Stimulated activated CD4-positive, alpha-beta T cell treated with anti-CD3 and anti-CD28 coated beads, Interleukin-1b, Interleukin-23, amount 100 ng/mL, for 1 hour (primary cell): ENCODE measurements at regions not wholly inside any gene's neighbourhood (a gene's known extent, or its start where the extent isn't known, plus 50 kb on each side); places are given as distances from the start of the nearest gene placed in this dataset.

Source experiments
- DNase-seq, 2 donors: peaks; one replicate each; pipeline ENCODE4 v3.0.0-alpha.2; 2020; ENCODE audit warnings: low read depth in 2 of 2

DNA sequence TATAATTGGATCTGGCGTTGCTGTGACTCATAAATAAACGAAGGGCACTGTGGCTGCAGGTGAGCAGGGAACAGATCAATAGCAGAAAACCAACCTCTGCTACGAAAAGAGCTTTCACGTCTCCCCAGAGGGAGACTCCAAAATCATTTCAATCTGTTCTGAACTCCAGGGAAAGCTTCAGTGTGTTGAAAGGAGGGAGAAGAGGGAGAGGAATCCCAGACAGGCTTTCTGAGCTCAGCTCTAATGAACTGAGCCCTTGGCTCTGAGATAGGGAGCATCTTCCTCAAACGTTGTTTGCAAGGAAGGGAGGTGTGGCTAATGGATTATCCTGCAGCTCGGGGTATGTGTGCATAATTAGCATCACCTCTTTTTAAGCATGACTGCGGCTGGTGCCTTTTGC is 288.0 kb upstream of the IRX4 start:
- DNase-seq, result no peak

DNA sequence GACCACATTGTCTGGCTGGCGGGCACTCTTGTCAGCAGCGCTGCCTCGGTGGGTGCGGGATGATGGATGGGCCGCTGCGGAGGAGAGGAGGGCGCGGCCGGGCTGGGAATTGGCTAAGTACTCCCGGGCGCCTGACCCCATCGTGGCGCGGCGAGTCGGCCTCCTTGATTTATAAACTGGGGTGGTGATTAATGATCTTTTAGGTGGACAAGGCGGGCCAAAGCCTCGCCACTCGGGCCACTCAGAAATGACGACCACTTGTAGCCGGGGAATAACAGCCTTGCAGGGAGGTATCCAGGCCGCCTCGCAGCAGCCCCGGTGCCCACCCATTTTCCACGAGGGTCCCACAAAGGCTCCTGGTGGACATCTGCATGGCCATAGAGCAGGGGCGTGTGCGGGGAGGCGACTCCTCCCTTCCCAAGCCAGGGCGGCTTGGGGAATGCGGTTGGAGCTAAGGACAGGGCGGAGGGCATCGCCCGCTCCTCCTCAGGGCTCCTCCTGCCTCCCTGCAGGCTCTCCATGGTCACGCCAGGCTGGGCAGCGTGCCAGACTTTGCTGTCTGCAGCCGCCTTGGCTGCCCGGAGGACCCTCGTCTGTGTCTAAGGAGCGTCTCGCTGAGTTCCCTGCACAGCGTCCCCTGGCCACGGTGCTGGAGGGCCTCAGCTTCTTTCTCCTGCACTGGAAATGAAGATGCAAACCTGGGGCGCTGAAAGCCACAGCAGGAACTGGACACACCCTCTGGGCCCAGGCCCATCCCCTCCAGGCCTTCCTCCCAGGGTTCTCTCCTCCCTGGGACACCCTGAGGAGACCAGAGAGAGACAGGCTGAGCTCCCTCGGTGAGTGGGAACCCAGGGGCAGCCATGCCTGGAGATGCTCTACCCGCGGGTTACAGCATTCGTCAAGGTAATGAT is 287.4 kb upstream of the IRX4 start:
- DNase-seq, result no peak

DNA sequence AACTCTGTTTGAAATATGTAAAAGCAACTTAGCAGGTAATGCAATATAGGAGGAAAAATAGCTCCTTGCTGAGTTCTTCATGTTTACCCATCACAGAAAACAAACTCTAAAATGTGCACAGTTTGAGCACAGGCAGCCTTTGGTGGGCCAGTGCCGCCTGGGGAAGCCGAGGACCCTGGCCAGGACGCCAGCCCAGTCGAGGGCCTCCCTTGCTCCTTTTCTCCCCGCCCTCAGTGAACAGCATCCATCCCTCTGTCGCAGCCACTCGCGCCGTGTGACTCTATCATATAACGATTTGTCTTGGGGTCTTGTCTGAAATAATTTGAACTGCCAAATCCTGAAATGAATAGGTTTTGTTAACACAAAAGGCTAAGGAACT is 286.7 kb upstream of the IRX4 start:
- DNase-seq, result no peak

DNA sequence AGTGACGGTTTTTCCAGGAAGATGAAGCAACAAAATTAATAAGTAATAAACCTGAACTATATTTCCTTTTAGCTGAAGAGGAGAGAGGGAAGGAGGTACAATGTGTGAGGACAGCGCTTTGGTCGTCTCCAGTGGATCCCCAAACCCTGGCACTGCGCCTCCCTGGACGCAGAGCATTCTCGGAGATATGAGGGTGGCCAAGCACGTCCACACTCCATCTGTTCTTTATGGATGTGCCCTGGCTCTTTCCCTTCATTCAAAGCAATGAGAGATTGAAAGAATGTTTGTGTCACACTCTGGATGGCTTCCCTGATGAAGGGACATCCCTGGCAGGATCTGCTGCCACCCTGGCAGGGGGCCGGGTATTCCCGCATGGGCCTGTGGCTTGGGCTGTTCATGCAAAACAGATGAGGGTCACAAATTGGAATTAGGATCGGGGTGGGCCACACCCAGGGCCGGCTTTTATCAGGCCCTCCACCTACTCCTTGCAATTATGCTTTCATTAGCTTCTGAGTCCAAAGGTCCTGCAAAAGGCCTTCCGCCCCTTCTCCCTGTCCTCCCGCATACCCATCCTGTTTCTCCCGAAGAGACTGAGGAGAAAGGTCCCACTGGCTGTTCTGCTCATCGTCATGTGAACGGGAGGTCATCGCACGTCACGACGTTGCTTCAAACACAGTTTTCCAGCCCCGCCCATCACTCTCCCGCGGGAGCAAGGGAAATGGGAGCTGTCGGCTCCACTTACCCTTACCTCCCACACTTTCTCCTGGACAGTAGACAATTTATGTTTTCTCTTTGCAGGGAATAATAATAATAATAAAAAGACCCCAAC is 286.1 kb upstream of the IRX4 start:
- no peak for DNase-seq

DNA sequence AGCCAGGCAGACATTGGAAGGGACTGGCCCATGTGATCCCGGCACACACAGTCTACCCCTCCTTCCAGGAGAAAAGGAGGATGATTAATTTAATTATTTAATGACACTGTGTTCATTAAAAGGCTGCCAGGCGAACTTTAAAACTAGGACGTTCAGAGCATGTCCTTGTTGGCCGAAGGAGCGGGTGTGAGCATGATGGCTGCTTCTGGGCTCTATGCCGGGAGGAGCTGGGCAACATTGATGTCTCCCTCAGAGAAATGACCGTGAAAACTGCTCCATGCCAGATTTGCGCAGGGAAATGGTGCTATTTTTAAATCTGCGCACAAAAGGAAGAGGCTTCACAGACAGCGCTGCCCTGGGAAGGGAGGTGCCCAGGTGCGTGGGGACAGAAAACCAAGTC is 284.9 kb upstream of the IRX4 start:
- DNase-seq, result no peak

DNA sequence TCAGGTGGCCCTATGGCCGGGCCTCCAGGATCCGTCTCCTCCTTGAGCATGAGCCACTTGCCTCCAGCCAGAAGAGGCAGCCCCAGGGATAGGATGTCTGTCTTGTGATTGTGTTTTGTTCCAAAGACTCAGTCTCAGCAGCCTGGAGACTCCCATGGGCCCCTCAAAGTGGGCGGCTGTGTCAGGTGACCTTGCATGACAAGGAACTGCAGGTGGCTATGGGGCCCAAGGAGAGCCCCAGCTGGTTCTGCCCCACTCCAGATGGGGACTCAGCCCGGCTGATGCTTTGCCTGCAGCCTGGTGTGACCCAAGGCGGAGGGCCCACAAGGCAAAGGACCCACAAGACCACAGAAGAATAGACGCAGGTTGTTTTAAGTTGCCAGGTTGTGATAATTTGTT is 284.3 kb upstream of the IRX4 start:
- no peak for DNase-seq

DNA sequence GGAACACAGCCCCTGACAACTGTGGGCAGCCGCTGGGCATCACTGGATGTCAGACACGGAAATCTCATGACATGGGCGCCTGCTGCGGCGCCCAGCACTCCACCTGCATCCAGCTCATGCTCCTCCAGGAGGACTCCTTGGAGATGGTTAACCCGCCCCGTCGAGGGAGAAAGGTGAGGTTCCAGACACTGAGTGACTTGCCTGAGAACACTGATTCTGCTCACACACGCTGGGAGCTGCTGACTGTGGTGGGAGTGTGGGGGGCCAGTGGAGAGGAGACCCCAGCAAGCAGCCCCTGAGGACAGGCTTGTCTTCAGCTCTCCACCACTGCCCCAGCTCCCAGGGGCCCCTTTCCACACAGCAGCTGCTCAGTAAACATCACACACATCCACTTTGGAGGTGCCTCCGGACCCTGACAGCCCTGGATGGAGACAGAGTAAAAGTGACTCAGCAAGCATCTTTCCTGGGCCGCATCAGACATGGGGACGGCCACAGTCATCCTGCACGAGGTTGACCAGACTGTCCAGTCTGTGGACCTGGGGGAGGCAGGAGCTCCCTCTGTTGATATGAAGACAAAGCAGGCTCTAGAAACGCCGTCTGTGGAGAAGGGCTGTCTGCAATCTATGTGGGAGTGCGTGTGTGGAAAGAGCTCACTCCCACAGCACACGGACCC is 283.7 kb upstream of the IRX4 start:
- DNase-seq, result no peak

DNA sequence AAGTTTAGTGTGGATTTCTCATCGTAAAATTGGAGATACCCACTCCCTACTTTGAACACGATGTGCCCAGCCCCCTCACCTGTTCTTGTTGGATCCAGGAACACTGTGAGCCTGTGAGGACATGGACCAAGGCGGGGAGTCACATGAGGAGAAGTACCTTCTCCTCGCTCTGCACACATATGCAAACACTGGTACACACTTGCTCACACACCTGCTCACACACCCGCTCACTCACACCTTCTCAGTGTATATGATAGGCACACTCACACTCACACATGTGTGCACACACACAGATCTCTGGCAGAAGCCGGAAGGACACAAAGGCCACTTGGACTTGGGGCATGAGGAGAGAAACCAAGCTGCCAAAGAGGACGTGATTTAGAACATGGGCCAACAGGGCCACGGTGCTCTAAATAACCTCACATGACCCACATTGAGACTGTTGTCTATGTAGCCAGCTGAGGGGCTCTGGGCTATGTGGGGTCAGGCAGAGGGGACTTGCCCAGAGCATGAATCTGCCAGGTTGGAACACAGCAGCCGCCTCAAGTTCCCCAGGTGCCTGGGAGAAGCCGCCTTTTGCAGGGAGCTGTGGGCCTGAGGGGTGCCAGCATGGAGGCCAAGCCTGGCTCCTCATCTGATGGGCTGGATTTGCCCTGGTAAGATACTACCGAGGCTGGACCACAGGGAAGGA is 283.0 kb upstream of the IRX4 start:
- DNase-seq, result no peak

DNA sequence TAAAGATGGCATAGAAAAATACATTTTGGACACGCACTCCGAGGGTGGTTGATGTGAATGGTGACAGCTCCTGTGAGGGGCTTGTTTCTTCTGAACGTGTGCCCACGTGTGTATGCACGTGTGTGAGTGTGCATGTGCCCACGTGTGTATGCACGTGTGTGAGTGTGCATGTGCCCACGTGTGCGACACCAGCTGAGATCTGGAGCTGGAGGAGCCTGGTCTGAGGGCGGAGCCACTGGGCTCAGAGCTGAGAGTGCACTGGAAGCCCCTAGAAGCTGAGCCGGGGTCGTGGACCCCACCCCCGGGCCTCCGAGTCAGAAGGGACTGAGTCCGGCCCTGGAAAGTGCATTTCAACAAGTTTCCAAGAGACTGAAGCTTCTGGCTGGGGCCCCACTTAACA is 282.5 kb upstream of the IRX4 start:
- no peak for DNase-seq

DNA sequence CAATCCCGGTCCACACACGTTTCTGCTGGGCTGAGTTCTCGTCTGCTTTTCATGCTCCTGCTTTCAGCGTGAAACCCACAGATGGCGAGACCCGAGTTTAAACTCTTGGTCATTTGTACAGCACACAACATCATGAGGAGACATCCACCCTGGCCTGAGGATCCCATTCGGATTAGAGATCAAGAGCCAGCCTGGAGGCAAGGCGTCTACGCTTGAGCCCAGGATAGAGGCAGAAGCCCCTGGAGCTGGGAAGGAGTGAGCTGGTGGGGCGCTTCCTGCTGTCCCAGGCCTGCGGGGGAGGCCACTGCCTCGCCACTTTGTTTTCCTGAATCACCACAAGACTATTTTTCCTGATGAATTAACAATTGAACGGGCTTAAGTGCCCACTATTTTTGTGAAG is 281.9 kb upstream of the IRX4 start:
- no peak for DNase-seq

DNA sequence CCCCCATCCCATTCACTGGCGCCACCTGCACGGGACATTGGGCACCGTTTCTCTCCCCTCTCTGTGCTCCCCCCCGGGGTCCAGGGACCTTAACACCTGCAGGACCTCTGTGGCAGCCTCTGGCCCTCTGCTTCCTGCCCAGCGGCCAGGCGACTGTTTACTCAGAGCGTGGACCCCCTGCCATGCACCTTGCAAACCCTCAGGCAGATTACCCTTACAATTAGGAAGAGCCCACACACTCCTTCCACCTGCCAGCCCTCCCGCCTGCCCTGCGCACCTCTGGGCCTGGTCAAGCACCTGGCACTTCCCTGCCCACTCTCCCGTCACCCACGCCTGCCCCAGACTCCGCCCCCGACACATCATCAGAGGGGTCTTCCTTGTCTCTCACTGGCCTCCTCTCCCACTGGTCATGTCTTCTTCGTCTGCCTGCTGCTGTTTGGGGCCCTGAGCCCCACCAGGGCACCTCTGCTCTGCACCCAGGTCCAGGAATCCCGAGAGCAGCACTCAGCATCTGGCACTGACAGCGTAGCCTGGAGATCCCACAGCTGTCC is 281.3 kb upstream of the IRX4 start:
- DNase-seq, result no peak

DNA sequence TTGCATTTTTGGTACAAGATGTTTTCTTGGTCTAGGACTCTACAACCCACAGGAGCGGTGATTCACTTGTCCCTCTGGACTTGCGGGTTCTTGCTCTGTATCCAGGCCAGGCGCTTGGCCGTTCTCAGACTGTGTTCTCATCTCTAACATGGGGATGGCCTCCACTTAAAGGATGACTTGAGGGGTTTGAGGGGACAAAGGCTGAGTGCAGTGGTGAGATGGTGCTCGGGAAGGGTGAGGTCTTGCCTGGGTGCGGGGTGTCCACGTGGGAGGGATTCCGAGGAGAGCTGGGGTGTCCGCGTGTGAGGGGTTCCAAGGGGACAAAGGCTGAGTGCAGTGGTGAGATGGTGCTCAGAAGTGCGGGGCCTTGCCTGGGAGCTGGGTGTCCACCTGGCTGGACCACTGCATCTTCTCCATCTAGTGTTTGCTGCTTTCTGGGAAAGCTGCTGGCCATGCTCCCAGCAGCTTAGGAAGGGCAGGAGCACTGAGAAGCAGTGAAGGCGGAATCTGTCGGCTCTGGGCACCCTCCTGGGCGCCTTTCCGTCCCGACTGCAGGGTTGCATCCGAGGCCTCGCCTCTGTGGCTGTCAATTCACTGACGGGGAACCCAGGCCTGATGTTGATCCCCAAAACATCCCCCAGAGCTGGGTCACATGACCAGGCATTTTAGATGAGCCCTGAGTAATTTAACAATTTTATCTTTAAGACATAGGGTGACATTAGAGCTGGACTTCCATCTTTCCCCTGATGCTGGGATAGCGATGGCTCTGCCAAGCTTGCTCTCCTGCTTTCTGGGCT is 280.5 kb upstream of the IRX4 start:
- no peak for DNase-seq

DNA sequence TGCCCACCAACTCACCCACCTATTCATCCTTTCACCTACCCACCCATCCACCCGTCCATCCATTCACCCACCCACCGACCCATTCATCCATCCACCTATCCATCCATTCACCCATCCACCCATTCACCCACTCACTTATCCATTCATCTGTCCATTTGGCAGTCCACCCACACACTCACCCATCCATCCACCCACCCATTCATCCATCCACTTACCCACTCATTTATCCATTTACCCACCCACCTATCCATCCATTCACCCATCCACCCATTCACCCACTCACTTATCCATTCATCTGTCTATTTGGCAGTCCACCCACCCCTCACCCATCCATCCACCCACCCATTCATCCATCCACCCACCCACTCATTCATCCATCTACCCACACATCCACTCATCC is 278.1 kb upstream of the IRX4 start:
- no peak for DNase-seq

DNA sequence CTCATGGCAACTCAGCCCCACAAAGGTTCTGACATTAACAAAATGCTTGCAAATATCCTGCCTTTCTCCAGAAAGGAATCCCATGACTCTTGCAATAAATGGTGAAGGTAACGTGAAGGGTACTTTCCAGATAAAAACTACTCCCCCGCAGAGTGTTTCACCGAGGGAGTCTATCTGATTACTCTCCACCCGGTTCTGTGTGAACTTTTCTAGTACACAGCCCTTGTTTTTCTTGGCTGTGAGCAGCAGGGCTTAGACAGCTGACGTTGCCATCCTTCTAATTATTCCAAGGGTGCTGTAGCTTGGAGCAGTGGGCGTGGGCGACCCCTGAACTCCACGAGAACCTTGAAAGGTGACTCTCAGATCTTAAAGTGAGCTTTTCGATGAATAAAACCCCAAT is 276.0 kb upstream of the IRX4 start:
- DNase-seq, result no peak

DNA sequence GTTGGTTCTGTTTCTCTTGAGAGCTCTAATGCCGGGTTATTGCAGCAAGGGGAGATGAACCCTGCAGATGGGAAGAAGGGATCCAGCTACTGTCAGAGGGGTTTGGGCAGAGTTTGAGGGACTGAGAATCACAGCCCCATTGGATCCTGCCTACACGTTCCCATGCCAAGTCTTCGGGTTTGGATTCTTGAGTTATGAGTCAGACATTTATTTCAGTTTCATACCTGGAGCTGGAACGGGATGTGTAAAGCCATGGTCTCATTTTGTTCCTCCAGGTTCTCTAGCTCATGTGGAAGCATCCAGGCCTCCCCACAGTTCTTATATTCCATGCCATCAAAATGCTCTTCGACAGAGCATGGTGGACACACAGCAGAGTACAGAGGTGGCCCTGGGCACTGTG is 275.4 kb upstream of the IRX4 start:
- DNase-seq, result no peak

DNA sequence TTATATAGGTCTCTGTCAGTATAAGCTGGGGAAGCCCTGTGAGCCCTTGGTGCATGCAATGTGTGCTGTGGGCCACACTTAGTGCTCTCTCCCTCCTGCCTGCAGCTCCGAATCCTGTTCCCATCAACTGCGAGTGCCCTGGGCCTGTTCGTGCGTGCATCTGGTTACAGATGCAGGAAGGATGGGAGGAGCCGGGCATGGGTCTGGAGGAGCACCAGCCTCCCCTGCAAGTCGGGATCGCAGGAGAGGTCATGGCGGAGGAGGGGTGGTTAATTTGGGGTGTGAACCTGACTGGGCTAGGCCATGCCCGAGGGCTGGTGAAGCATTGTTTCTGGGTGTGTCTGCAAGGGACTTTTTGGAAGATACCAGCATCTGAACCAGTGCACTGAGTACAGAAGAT is 274.6 kb upstream of the IRX4 start:
- no peak for DNase-seq

DNA sequence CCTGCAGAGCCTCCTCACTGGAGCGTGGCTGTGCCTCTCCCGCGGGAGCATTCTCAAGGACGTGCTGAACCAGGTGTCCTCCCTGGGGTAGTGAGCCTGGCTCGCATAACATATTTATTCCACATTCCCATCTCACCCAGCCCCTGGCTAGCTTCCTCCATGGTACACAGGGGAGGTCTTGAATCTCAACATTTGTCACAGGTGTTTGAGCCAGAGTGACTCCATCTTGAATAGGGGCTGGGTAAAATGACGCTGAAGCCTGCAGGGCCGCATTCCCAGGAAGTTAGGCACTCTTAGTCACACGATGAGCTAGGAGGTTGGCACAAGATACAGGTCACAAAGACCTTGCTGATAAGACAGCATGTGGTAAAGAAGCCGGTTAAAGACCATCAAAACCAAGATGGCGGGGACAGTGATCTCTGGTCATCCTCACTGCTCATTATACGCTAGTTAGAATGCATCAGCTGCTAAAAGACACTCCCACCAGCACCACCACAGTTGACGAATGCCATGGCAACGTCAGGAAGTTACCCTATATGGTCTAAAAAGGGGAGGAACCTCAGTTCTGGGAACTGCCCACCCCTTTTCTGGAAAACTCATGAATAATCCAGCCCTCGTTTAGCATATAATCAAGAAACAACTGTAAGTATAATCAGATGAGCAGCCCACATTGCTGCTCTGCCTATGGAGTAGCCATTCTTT is 273.8 kb upstream of the IRX4 start:
- no peak for DNase-seq

DNA sequence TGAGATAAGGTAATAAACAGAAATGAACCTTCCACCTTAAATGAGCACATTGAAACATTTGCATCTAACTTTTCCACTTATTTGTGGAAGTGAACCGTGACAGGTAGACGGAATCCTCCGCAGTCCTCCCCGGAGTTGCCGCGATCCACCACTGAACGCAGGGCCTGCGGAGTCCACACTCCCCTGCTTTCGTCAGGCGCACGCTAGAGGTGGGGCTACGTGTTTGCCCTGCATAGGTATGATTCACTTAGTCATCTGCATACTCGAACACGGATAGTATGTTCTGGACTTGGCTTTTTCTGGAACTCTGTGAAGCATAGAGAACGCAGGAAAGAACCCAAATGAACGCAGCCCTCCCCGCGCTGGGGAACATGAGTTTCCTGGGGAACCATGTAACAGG is 272.8 kb upstream of the IRX4 start:
- no peak for DNase-seq

DNA sequence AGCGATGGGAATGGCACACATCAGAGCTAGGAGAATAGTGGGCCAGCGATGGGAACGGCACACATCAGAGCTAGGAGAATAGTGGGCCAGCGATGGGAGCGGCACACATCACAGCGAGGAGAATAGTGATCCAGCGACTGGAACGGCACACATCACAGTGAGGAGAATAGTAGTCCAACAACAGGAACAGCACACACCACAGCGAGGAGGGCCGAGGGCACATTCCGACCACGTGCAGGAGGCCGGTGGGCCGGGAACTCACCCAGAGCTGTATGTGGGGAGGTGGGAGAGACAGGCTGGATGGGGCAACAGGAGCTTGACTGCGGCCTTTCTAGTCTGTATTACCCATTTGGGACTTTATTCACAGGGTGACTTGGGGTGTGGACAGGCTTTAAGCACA is 271.1 kb upstream of the IRX4 start:
- DNase-seq, result no peak

DNA sequence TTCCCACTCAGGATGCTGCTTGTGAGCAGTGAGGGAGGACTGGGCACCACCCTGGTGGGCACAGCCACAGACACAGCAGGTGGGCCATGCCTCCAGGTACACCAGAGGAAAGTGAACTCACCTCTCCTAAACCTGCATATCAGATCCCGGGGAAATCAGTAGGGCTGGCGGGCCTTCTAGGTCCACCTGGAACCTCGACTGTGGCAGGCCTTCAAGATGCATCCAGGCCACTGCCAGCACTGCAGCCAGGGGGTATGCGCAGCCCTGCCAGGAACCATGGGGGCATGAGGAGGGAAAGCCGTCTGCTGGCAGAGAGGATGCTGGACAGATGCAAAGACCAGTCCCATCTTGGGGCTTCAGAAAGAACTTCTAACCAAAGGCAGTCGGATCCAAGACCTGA is 270.6 kb upstream of the IRX4 start:
- DNase-seq, result no peak
